ENCODE measurements at regions not wholly inside any gene's neighbourhood (a gene's known extent, or its start where the extent isn't known, plus 50 kb on each side); places are given as distances from the start of the nearest gene placed in this dataset.

- no peak for TF ChIP-seq CTCF (IDR thresholded peaks at IDR 0.05; ENCODE audit: insufficient read depth, low read length, poor library complexity, severe bottlenecking)
- TF ChIP-seq EZH2phosphoT487 (conservative IDR thresholded peaks at IDR 0.05; ENCODE audit: low read length): no peak
Measured at GRCh38 chr3:159593927-159594605, 394.6 kb upstream of the IL12A start.

Data from SU-DHL-6 (cell line).